HG02885 (cell line): ENCODE measurements at regions not wholly inside any gene's neighbourhood (a gene's known extent, or its start where the extent isn't known, plus 50 kb on each side); places are given as distances from the start of the nearest gene placed in this dataset.
"Not testable (repeated sequence)": the region's sequence is repeated elsewhere in the genome, so short reads cannot be mapped to it uniquely, and the experiment has no call there.

Source experiments
- ATAC-seq: cut with Tn5 transposase; IDR thresholded peaks from one replicate; pipeline ENCODE4 v1.9.1; 2021; ENCODE audit warnings: mild to moderate bottlenecking; ENCODE audit not compliant: unreplicated experiment, poor library complexity

GRCh38 chrX:81348388-81348787, 146.5 kb downstream of the SH3BGRL start:
- ATAC-seq = no peak

DNA sequence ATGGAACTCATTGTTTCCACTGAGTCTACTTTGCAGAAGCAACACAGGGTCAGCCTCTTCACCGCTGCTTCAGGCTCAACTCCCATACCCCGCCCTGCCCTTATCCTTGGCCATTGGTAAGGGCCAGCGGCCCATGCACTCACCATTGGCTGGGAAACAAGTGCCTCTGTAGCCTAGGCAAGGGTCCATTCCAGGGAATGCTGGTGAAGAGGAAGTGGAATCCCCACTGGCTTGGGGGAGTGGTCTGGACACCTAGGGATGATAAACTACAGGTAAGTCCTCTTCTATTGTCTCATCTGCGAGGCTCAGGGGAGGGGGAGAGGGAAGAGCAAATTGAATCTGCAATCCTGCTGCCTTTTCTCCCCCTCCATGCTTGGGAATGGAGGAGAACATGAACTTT, 153.1 kb downstream of the SH3BGRL start:
- ATAC-seq = no peak

GRCh38 chrX:81355436-81355835, 153.5 kb downstream of the SH3BGRL start:
- no peak for ATAC-seq

GRCh38 chrX:81367291-81367690, 165.4 kb downstream of the SH3BGRL start:
- no peak for ATAC-seq

- ATAC-seq = peak; percentile 66
Measured at GRCh38 chrX:81377329-81377728, 175.4 kb downstream of the SH3BGRL start.

DNA sequence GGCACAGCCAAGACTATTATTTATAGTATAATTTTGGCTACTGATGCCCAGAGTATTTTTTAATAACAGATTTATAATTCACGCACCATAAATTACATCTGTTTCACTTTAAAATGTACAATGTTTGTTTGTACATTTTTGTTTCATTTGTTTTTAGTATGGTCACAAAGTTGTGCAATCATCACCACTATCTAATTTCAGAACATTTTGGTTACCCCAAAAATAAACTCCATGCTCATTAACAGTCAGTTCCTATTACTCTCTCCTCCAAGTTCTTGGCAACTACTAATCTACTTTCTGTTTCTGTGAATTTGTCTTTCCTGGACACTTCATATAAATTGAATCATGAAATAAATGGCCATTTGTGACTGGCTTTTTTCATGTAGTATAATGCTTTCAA, 176.7 kb downstream of the SH3BGRL start:
- no peak for ATAC-seq

DNA sequence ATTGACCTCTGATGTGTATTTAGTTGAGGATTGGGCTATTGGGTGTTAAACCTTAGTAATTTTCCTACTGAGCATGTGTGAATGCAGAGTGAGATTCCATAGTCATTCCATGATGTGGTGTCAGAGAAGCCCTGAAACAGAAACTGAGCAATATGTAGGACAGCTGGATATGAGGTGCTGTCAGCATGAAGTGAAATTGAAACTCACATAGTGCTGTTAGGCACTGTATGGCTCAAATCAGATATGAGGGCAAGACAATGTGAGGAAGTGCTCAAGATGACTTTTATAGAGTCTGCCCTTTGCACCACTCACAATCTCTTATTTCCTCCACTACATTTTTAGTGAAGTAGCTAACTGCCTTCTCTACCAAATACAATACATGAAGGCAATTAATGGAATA, 188.3 kb downstream of the SH3BGRL start:
- ATAC-seq = peak; percentile 77

GRCh38 chrX:81392396-81392795, 190.5 kb downstream of the SH3BGRL start:
- no peak for ATAC-seq

GRCh38 chrX:81405781-81406180, 203.9 kb downstream of the SH3BGRL start:
- no peak for ATAC-seq

- no peak for ATAC-seq
Measured at GRCh38 chrX:81411517-81411916, 209.6 kb downstream of the SH3BGRL start.

DNA sequence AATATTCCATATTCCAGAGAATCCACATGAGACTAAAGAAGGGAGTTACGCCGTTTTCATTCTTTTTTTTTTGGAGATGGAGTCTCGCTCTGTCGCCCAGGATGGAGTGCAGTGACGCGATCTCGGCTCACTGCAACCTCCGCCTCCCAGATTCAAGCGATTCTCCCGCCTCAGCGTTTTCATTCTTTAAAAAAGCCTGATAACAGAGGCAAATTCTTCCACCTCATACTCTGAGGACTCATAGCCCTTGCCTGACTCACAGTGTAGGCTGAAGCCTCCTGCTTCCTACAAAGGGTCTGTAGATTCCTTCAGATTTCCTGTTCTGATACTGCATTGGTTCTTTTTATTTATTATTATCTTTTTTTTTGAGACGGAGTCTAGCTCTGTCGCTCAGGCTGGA, 210.5 kb downstream of the SH3BGRL start:
- no peak for ATAC-seq

DNA sequence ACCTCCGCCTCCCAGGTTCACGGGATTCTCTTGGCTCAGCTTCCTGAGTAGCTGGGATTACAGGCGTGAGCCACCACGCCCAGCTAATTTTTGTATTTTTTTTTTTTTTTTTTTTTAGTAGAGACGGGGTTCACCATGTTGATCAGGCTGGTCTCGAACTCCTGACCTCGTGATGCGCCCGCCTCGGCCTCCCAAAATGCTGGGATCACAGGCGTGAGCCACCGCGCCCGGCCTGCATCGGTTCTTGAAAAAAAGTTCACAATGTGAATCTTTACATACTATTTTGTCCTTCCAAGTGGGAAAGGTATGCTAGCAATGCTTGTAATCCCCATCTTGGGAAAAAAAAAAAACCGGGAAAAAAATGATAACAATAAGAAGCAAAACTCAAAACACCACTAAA, 211.0 kb downstream of the SH3BGRL start:
- not testable (repeated sequence) for ATAC-seq

DNA sequence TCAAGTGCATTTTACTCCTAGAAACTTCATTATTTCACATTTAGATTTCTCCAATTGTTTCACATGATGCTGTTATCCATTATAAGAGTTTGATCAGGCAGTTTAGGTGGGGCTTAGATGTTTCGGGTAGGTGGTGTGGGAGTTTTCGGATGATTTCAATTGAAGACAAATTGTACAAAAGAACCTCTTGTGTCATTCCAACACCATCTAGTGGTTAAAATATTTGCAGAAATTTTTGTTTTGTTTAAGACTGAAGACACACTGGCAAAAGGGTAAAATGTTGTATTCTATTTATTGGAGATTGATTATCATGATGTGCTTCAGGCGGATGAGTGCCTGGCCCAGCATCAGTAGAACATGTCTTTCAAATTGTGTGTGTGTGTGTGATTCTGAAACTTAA, 212.7 kb downstream of the SH3BGRL start:
- no peak for ATAC-seq
